MM.1S (cell line): ENCODE measurements at regions not wholly inside any gene's neighbourhood (a gene's known extent, or its start where the extent isn't known, plus 50 kb on each side); places are given as distances from the start of the nearest gene placed in this dataset.

Experiments
- DNase-seq: peaks from one replicate; pipeline ENCODE4 v3.0.0-alpha.2; 2015
- H2AFZ ChIP-seq: fragments of 300-600 bp; sonication (generic); 2 replicates; pipeline ENCODE4 v1.6.0; 2016; ENCODE audit warnings: antibody characterized with exemption, low read length
- H3F3A ChIP-seq: fragments of 300-600 bp; sonication (generic); 2 replicates; pipeline ENCODE4 v1.6.1; 2016; ENCODE audit warnings: mild to moderate bottlenecking, antibody characterized with exemption, low read length, moderate library complexity, mixed read lengths; ENCODE audit not compliant: insufficient read depth
- H3K27ac ChIP-seq: fragments of 300-600 bp; sonication (generic); 2 replicates; pipeline ENCODE4 v1.5.1; 2016; ENCODE audit warnings: mild to moderate bottlenecking, low read length
- H3K27me3 ChIP-seq: fragments of 300-600 bp; sonication (generic); replicated peaks from 2 replicates; pipeline ENCODE4 v1.6.0; 2016; ENCODE audit warnings: low read length; ENCODE audit not compliant: insufficient read depth
- H3K36me3 ChIP-seq: fragments of 300-600 bp; sonication (generic); replicated peaks from 2 replicates; pipeline ENCODE4 v1.6.1; 2016; ENCODE audit warnings: mild to moderate bottlenecking, low read length, mixed read lengths; ENCODE audit not compliant: insufficient read depth
- H3K4me1 ChIP-seq: fragments of 300-600 bp; sonication (generic); 2 replicates; pipeline ENCODE4 v1.6.1; 2016; ENCODE audit warnings: low read length, mixed read lengths
- H3K4me2 ChIP-seq: fragments of 300-600 bp; sonication (generic); 2 replicates; pipeline ENCODE4 v1.6.0; 2016; ENCODE audit warnings: low read depth, low read length
- H3K4me3 ChIP-seq: fragments of 300-600 bp; sonication (generic); 2 replicates; pipeline ENCODE4 v1.5.1; 2016; ENCODE audit warnings: low read length, mixed read lengths
- H3K79me2 ChIP-seq: fragments of 300-600 bp; sonication (generic); 2 replicates; pipeline ENCODE4 v1.6.1; 2016; ENCODE audit warnings: mixed run types, low read length, mixed read lengths
- H3K9ac ChIP-seq: fragments of 300-600 bp; sonication (generic); 2 replicates; pipeline ENCODE4 v1.6.1; 2016; ENCODE audit warnings: low read length, mixed read lengths
- H3K9me2 ChIP-seq: fragments of 300-600 bp; sonication (generic); replicated peaks from 2 replicates; pipeline ENCODE4 v1.6.1; 2016; ENCODE audit warnings: mild to moderate bottlenecking, low read length, mixed read lengths; ENCODE audit not compliant: insufficient read depth
- H3K9me3 ChIP-seq: fragments of 300-600 bp; sonication (generic); replicated peaks from 2 replicates; pipeline ENCODE4 v1.6.1; 2016; ENCODE audit warnings: mild to moderate bottlenecking, low read length, mixed read lengths; ENCODE audit not compliant: insufficient read depth
- H4K20me1 ChIP-seq: fragments of 300-600 bp; sonication (generic); 2 replicates; pipeline ENCODE4 v1.6.1; 2016; ENCODE audit warnings: mild to moderate bottlenecking, low read length, moderate library complexity, mixed read lengths; ENCODE audit not compliant: insufficient read depth
- CTCF ChIP-seq: fragments of 300-600 bp; sonication (generic); IDR thresholded peaks from 2 replicates; pipeline ENCODE4 v1.5.1; 2016; ENCODE audit warnings: antibody characterized with exemption, low read length, mixed read lengths
- EZH2 ChIP-seq: fragments of 300-600 bp; sonication (generic); optimal IDR thresholded peaks from 2 replicates; pipeline ENCODE3; 2017; ENCODE audit warnings: low read depth, mild to moderate bottlenecking, antibody characterized with exemption, low read length, mixed read lengths
- EZH2phosphoT487 ChIP-seq: fragments of 300-600 bp; sonication (generic); IDR thresholded peaks from 2 replicates; pipeline ENCODE4 v1.6.1; 2018; ENCODE audit warnings: antibody characterized with exemption, low read length

DNA sequence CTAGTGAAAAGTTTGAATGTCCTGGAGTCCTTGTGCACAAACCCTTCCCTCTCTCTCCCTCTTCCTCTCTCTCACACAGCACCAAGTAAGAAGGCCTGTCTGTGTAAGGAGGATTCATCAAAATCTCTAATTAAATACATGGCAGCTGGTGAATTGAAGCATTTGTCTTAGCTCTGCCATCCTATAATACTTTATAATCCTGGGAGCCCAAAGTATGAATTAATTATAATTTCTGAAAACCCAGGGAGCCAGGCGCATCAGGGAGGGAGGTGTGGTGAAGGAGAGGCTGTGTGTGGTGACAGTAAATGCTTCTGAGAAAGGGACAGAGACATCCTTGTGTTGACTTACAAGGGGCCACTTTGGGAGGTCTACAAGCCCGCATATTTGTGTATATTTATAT is 691.4 kb upstream of the EEF2KMT start:
- H3K79me2 ChIP-seq, result no peaks in the 10 kb centered on the region
- no peak overlapping the region for H3K4me2 ChIP-seq
- H3K9ac ChIP-seq, result no peak overlapping the region
- no peak overlapping the region for H2AFZ ChIP-seq
- no peaks in the 10 kb centered on the region for H4K20me1 ChIP-seq
- H3K4me3 ChIP-seq, result no peak overlapping the region
- H3K27me3 ChIP-seq, result no peaks in the 10 kb centered on the region
- no peak for DNase-seq
- H3K9me3 ChIP-seq, result no peaks in the 10 kb centered on the region
- H3K9me2 ChIP-seq, result no peaks in the 10 kb centered on the region
- H3K36me3 ChIP-seq, result no peaks in the 10 kb centered on the region
- TF ChIP-seq CTCF, result no peak
- no peak for TF ChIP-seq EZH2
- TF ChIP-seq EZH2phosphoT487, result no peak
- no peaks in the 10 kb centered on the region for H3F3A ChIP-seq
- H3K4me1 ChIP-seq, result no peaks in the 10 kb centered on the region
- no peak overlapping the region for H3K27ac ChIP-seq

- no peak overlapping the region for H3K27ac ChIP-seq
- TF ChIP-seq EZH2phosphoT487, result no peak
- no peak for TF ChIP-seq CTCF
- TF ChIP-seq EZH2, result no peak
- no peaks in the 10 kb centered on the region for H3K27me3 ChIP-seq
- H3K9me2 ChIP-seq, result no peaks in the 10 kb centered on the region
- H4K20me1 ChIP-seq, result no peaks in the 10 kb centered on the region
- H3K4me2 ChIP-seq, result no peak overlapping the region
- H3K9me3 ChIP-seq, result no peaks in the 10 kb centered on the region
- H3K36me3 ChIP-seq, result no peaks in the 10 kb centered on the region
- H3K79me2 ChIP-seq, result no peaks in the 10 kb centered on the region
- no peaks in the 10 kb centered on the region for H3K4me1 ChIP-seq
- H2AFZ ChIP-seq, result no peak overlapping the region
- H3F3A ChIP-seq, result no peaks in the 10 kb centered on the region
- H3K9ac ChIP-seq, result no peak overlapping the region
- DNase-seq, result no peak
- H3K4me3 ChIP-seq, result no peak overlapping the region
These were observed 683.8 kb upstream of the EEF2KMT start for GRCh38 chr16:5781436-5781835.

DNA sequence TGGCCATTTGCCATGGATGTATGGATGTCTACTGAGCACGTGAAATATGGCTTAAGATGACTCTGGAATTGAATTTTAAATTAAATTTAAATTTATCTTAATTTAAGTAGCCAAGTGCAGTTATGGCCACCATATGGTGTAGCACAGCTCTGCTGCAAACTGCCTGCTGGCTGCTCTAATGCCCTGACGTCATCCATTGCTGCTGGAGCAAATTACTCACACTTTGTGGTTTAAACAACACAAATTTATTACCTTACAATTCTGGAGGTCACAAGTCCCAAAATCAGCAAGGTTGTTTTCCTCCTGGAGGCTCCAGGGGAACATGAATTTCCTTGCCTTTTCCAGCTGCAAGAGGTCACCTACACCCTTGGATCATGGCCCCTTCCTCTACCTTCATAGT is 679.3 kb upstream of the EEF2KMT start:
- Histone ChIP-seq H3K79me2 (no peaks in the 10 kb centered on the region), H3K9me3 (no peaks in the 10 kb centered on the region), H3K9ac (no peak overlapping the region), H3K36me3 (no peaks in the 10 kb centered on the region), H3K4me1 (no peaks in the 10 kb centered on the region), H3K4me3 (no peak overlapping the region), H3K9me2 (no peaks in the 10 kb centered on the region), H3K4me2 (no peak overlapping the region), H2AFZ (no peak overlapping the region), H4K20me1 (no peaks in the 10 kb centered on the region), H3K27me3 (no peaks in the 10 kb centered on the region), H3F3A (no peaks in the 10 kb centered on the region), H3K27ac (no peak overlapping the region)
- no peak for DNase-seq
- TF ChIP-seq EZH2phosphoT487 (no peak), EZH2 (no peak), CTCF (no peak)
